ENCODE measurements at regions not wholly inside any gene's neighbourhood (a gene's known extent, or its start where the extent isn't known, plus 50 kb on each side); places are given as distances from the start of the nearest gene placed in this dataset.

GRCh38 chrX:121823406-121823805 lies 776.0 kb downstream of the GLUD2 start:
- TF ChIP-seq POLR2AphosphoS5 (IDR thresholded peaks at IDR 0.05; ENCODE audit: low read depth, low read length) (no peak), TAF1 (IDR thresholded peaks at IDR 0.05; ENCODE audit: borderline replicate concordance, insufficient read depth, low read length) (no peak), SIN3A (IDR thresholded peaks at IDR 0.05; ENCODE audit: borderline replicate concordance, insufficient read depth, low read length) (no peak)
- TF ChIP-seq, protein P1, sequence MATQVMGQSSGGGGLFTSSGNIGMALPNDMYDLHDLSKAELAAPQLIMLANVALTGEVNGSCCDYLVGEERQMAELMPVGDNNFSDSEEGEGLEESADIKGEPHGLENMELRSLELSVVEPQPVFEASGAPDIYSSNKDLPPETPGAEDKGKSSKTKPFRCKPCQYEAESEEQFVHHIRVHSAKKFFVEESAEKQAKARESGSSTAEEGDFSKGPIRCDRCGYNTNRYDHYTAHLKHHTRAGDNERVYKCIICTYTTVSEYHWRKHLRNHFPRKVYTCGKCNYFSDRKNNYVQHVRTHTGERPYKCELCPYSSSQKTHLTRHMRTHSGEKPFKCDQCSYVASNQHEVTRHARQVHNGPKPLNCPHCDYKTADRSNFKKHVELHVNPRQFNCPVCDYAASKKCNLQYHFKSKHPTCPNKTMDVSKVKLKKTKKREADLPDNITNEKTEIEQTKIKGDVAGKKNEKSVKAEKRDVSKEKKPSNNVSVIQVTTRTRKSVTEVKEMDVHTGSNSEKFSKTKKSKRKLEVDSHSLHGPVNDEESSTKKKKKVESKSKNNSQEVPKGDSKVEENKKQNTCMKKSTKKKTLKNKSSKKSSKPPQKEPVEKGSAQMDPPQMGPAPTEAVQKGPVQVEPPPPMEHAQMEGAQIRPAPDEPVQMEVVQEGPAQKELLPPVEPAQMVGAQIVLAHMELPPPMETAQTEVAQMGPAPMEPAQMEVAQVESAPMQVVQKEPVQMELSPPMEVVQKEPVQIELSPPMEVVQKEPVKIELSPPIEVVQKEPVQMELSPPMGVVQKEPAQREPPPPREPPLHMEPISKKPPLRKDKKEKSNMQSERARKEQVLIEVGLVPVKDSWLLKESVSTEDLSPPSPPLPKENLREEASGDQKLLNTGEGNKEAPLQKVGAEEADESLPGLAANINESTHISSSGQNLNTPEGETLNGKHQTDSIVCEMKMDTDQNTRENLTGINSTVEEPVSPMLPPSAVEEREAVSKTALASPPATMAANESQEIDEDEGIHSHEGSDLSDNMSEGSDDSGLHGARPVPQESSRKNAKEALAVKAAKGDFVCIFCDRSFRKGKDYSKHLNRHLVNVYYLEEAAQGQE (IDR thresholded peaks at IDR 0.05; ENCODE audit: insufficient read depth in 1 of 2, low read depth in 2 of 2, low read length in 2 of 2) = no peak

Data from PFSK-1 (cell line).